GM23248 (cell line): ENCODE measurements at regions not wholly inside any gene's neighbourhood (a gene's known extent, or its start where the extent isn't known, plus 50 kb on each side); places are given as distances from the start of the nearest gene placed in this dataset.
"Not testable (repeated sequence)": the region's sequence is repeated elsewhere in the genome, so short reads cannot be mapped to it uniquely, and the experiment has no call there.

Experiments used
- EZH2 ChIP-seq: fragments of 200-600 bp; sonication (generic); IDR thresholded peaks from 2 replicates; pipeline ENCODE4 v1.6.1; 2018; ENCODE audit warnings: antibody characterized with exemption, mild to moderate bottlenecking; ENCODE audit not compliant: insufficient read depth, poor library complexity, severe bottlenecking
- EZH2phosphoT487 ChIP-seq: fragments of 200-600 bp; sonication (generic); IDR thresholded peaks from 2 replicates; pipeline ENCODE4 v1.6.1; 2018; ENCODE audit warnings: antibody characterized with exemption, moderate library complexity, mild to moderate bottlenecking, low read depth; ENCODE audit not compliant: insufficient read depth

GRCh38 chr9:6135780-6136179 is 79.8 kb upstream of the IL33 start:
- TF ChIP-seq EZH2, EZH2phosphoT487: not testable (repeated sequence)
